Esophagus mucosa (tissue), 1 donor: ENCODE measurements at regions not wholly inside any gene's neighbourhood (a gene's known extent, or its start where the extent isn't known, plus 50 kb on each side); places are given as distances from the start of the nearest gene placed in this dataset.
"Not testable (repeated sequence)": the region's sequence is repeated elsewhere in the genome, so short reads cannot be mapped to it uniquely, and the experiment has no call there.

Experiments used
- ATAC-seq: fragments of 200-7000 bp; cut with Tn5 transposase; one replicate; pipeline ENCODE4 v1.9.1; 2020
- donor health status: DM: yes; HTN: yes; CAD: no.

- no peak for ATAC-seq
These were observed 239.1 kb downstream of the CHM start for GRCh38 chrX:85808217-85808616.

- ATAC-seq, result not testable (repeated sequence)
These were observed 275.0 kb downstream of the CHM start for GRCh38 chrX:85772391-85772790.

GRCh38 chrX:85765651-85766050 is 281.7 kb downstream of the CHM start:
- no peak for ATAC-seq

- ATAC-seq, result not testable (repeated sequence)
These were observed 324.3 kb downstream of the CHM start for GRCh38 chrX:85723025-85723424.

DNA sequence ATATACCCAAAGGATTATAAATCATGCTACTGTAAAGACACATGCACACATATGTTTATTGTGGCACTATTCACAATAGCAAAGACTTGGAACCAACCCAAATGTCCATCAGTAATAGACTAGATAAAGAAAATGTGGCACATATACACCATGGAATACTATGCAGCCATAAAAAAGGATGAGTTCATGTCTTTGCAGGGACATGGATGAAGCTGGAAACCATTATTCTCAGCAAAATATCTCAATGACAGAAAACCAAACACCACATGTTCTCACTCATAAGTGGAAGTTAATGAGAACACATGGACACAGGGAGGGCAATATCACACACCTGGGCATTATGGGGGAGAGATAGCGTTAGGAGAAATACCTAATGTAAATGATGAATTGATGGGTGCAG is 323.8 kb upstream of the POF1B start:
- ATAC-seq, result not testable (repeated sequence)

DNA sequence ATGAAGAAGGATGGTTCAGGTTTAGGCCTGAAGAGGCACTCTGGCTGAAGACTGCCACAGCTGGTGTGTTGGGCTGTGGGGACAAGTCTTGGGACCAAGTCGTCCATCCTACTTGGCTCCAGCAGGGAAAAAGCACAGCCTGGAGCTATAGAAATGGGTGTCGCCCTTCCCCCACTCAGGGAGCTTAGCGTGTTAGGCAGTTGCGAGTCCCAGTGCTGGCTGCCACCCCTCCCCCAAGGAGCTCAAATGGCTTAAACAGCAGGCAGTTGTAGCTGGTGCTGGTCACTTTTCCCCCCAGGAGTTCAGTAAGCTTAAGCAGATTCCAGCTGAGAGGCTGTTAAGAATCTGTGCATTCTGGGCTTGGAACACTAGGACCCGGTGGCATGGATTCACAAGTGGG is 319.5 kb upstream of the POF1B start:
- no peak for ATAC-seq

- ATAC-seq, result no peak
These were observed 306.4 kb upstream of the POF1B start for GRCh38 chrX:85685843-85686242.

DNA sequence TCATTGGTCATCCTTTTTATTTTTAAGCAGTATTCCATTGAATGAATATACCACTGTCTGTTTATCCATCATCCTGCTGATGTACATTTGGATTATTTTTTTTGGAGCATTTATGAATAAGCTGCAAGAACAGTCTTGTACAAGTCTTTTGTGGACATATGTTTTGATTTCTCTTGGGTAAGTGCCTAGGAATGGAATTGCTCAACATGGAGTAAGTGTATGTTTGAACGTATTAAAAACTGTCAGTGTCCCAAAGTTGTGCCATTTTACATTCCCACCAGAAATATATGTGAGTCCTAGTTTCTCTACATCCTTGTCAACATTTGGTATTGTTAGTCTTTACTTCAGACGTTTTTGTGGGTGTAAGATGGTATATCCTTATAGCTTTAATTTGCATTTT is 287.0 kb upstream of the POF1B start:
- ATAC-seq, result no peak

DNA sequence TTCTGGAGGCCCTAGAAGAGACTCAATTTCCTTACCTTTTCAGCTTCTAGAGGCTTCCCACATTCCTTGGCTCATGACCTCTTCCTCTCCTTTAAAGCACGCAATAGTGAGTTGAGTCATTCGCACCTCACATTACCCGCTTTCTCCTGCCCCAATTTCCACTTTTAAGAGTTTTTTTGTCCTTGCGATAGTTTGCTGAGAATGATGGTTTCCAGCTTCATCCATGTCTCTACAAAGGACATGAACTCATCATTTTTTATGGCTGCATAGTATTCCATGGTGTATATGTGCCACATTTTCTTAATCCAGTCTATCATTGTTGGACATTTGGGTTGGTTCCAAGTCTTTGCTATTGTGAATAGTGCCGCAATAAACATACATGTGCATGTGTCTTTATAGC is 284.5 kb upstream of the POF1B start:
- ATAC-seq, result not testable (repeated sequence)

- no peak for ATAC-seq
These were observed 251.4 kb upstream of the POF1B start for GRCh38 chrX:85630901-85631300.

DNA sequence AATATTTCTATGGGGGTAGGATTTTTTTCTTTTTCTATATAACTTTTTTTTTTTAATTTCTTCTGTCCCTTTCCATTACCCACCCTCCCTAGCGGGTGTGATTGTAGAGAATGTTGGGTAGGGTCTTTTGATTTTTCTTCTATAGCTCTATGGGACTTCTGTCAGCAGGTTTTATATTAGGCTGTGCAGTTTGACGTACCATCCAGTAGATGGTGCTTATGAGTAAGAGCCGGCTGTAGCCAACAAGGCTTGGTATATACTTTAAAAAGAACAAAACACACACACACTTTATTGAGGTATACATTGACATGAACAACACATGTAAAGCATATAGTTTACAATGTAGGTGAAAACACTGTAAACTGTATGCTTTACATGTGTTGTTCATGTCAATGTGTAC is 247.9 kb upstream of the POF1B start:
- no peak for ATAC-seq

- ATAC-seq, result no peak
These were observed 243.2 kb upstream of the POF1B start for GRCh38 chrX:85622635-85623034.

DNA sequence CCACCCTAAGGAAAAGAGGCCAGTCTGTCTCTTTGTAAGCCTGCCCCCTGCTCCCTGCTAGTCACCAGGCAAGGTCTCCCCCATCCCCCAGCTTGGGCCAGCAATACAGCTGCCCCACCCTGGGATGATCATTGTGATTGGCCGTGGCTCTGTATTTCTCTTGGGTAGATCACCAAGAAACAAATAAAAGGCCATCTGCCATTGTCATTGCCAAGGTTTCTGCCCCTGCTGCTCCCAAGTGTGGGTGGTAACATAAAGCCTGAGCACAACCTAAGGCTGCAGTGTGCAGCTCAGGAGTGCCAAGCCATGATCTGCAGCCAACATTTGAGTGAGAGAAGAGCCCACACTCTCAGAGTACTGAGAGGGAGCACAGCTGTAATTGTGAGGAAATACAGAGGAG is 241.0 kb upstream of the POF1B start:
- ATAC-seq, result no peak

GRCh38 chrX:85619962-85620361 is 240.5 kb upstream of the POF1B start:
- ATAC-seq, result no peak

GRCh38 chrX:85611926-85612325 is 232.5 kb upstream of the POF1B start:
- ATAC-seq, result no peak

DNA sequence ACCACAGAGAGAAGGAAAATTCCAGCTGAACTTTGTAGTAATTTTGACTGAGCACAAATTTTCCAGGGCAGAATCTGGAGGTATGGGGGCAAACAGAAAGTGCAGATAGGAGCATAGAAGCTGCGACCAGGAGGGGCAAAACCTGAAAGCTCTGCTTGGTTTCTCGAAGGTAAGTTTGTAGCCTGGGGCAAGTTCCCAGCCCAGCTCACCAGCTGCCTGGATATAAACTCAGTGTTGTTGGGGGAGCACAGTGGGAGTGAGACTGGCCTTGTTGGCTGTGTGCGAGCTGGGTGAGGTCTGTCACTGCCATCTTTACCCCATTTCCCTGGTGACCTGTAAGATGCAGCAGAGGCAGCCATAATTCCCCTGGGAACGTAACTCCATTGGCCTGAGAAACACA is 213.5 kb upstream of the POF1B start:
- ATAC-seq, result no peak

- no peak for ATAC-seq
These were observed 212.1 kb upstream of the POF1B start for GRCh38 chrX:85591536-85591935.

GRCh38 chrX:85590638-85591037 is 211.2 kb upstream of the POF1B start:
- ATAC-seq, result no peak

DNA sequence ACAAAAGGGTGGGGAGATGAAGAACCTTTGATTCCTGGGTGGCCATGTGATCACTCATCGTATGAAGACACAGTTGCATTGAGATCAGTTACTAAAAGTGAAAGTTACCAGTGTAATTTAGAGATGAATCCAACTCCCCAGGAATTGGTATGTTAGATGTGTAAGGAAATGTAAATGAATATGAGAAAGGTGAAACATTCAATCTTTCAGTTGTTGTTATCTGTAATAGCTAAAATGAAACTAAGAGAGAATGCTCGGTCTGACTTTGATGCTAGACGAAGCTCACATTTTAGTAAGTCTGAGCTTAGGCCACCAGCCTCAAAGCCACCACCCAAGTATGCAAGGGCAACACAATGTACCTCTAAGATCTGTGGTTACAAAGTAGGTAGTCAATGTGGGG is 194.3 kb upstream of the POF1B start:
- ATAC-seq, result no peak

DNA sequence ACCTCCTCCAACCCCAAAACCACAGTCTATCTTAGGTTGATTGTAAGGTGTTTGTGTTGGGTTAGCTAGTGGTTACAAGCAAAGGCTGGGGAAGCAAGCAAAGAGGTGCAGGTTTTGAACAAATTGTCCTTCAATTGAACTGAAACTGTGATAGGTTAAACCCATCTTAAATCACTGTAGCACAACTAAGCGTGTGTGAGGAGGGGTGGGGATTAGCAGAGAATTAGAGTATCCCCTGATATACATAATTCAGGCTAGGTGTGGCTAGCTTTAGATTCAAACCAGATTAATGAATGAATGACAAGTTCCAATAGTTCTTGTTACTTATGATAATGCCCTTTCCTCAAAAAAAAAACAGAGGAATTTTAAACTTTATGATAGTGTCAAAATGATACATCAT is 191.0 kb upstream of the POF1B start:
- ATAC-seq, result no peak

- ATAC-seq, result no peak
These were observed 190.2 kb upstream of the POF1B start for GRCh38 chrX:85569686-85570085.

DNA sequence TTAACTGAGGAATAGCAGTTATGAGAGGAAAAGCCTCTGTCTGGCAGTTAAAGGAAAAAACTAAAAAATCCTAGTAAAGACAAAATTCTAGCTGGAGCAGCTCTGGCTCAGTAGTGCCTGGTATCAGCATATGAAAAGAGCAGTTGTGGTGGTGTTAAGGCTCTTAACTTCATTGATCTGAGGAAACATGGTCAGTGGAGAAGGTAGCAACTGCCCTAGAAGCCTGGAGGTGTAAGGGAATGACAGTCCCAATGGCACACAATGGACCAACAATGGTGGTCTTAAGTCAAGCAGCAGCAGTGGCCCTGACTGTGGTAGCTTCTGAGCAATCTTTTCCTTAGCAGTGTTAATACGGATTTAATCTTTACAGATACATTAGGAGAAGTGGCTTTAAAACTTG is 189.6 kb upstream of the POF1B start:
- ATAC-seq, result no peak

GRCh38 chrX:85561231-85561630 is 181.8 kb upstream of the POF1B start:
- no peak for ATAC-seq

DNA sequence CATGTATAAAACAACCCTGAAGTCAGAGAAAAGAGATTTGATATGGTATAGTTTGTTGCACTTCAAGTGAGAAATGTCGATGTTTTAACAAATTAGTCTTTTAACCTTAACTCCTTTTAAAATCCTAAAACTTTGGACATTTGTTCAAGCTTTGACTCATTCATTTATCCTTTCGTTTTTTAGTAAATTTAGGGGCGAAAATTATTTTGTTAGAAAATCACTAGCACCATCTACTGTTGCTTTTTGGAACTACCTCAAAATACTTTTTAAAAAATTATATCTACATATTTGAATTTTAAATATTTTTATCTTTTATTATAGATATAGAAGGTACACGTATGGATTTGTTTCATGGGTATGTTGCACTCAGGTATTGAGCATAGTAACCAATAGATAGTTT is 165.1 kb upstream of the POF1B start:
- no peak for ATAC-seq

DNA sequence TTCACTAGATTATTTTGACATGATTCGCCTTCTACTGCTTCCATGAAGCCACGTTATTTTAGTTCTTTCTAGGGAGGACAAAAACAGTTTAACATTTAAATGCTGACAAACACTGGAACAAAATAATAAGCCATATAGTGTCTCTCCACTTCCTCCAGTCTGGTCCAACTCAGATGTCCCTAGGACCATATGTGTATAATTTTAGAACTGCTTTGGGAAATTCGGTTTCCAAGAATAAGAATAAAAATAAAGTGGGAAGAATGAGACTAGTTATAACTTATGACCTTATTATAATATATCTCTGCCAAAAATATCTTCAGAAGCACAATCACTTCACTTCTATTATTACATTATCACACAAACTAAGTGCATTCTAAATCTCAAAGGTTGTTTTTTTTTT is 164.4 kb upstream of the POF1B start:
- no peak for ATAC-seq

DNA sequence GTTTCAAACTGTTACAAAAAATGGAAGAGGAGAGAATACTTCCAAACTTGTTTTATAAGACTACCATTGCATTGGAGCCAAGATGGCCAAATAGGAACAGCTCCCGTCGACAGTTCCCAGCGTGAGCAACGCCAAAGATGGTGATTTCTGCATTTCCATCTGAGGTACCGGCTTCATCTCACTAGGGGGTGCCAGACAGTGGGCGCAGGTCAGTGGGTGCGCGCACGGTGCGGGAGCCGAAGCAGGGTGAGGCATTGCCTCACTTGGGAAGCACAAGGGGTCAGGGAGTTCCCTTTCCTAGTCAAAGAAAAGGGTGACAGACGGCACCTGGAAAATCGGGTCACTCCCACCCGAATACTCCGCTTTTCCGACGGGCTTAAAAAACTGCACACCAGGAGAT is 149.7 kb upstream of the POF1B start:
- ATAC-seq, result not testable (repeated sequence)
